CD4-positive, alpha-beta T cell (primary cell): ENCODE measurements at regions not wholly inside any gene's neighbourhood (a gene's known extent, or its start where the extent isn't known, plus 50 kb on each side); places are given as distances from the start of the nearest gene placed in this dataset.
"Not testable (repeated sequence)": the region's sequence is repeated elsewhere in the genome, so short reads cannot be mapped to it uniquely, and the experiment has no call there.

Source experiments
- ATAC-seq: fragments of 200-7000 bp; cut with Tn5 transposase; one replicate; pipeline ENCODE4 v1.10.0; 2022; ENCODE audit warnings: mild to moderate bottlenecking; ENCODE audit not compliant: poor library complexity
- CTCF ChIA-PET: fragments of 350-600 bp; sonication (Branson Sonifier 250); formaldehyde crosslinking; loops from one replicate; lab custom pipeline; 2021; ENCODE audit warnings: antibody characterized with exemption, inconsistent platforms; lab: Charles Lee
- POLR2A ChIA-PET: fragments of 350-600 bp; sonication (Branson Sonifier 250); formaldehyde crosslinking; loops from one replicate; lab custom pipeline; 2021; ENCODE audit warnings: antibody characterized with exemption, inconsistent platforms; lab: Charles Lee
- DNase-seq, 14 experiments: peaks; one replicate each; pipeline ENCODE4 v3.0.0-alpha.2; 2013 to 2020; ENCODE audit warnings: mixed read lengths in 2 of 14
- H3K27ac ChIP-seq, 2 donors: one replicate each; pipeline versions ENCODE4 v1.5.1 to v1.7.0; 2013; ENCODE audit warnings: low read length in 2 of 2, low read depth in 1 of 2, mild to moderate bottlenecking in 1 of 2
- H3K27me3 ChIP-seq, 2 experiments: 1 replicate in 1 of 2; 2 replicates in 1 of 2; pipeline versions ENCODE4 v1.6.1 to v1.7.0; 2013; ENCODE audit warnings: low read length in 2 of 2, control low read depth in 1 of 2, mild to moderate bottlenecking in 1 of 2, moderate library complexity in 1 of 2; ENCODE audit not compliant: insufficient read depth in 2 of 2, control insufficient read depth in 1 of 2
- H3K36me3 ChIP-seq: one replicate; pipeline ENCODE4 v1.6.1; 2013; ENCODE audit warnings: low read length, control low read depth; ENCODE audit not compliant: insufficient read depth
- H3K4me1 ChIP-seq: one replicate; pipeline ENCODE4 v1.6.1; 2013; ENCODE audit warnings: low read length, control low read depth; ENCODE audit not compliant: insufficient read depth
- H3K4me3 ChIP-seq: one replicate; pipeline ENCODE4 v1.5.1; 2013; ENCODE audit warnings: mild to moderate bottlenecking, low read length, moderate library complexity
- H3K9me3 ChIP-seq, 2 experiments: 1 replicate in 1 of 2; 2 replicates in 1 of 2; pipeline versions ENCODE4 v1.6.1 to v1.7.0; 2013; ENCODE audit warnings: low read length in 2 of 2, mild to moderate bottlenecking in 2 of 2, control low read depth in 1 of 2, moderate library complexity in 1 of 2; ENCODE audit not compliant: control insufficient read depth in 1 of 2, insufficient read depth in 1 of 2
- H3K27ac Mint-ChIP-seq: one replicate; pipeline ENCODE4 v1.8.0; 2020; ENCODE audit warnings: mixed read lengths
- H3K27me3 Mint-ChIP-seq: one replicate; pipeline ENCODE4 v1.8.0; 2021; ENCODE audit warnings: mixed read lengths
- H3K36me3 Mint-ChIP-seq: one replicate; pipeline ENCODE4 v1.8.0; 2021; ENCODE audit warnings: low read depth, mixed read lengths
- H3K4me1 Mint-ChIP-seq: one replicate; pipeline ENCODE4 v1.8.0; 2021; ENCODE audit warnings: low read depth, mixed read lengths
- H3K4me3 Mint-ChIP-seq: one replicate; pipeline ENCODE4 v1.8.0; 2020; ENCODE audit warnings: mild to moderate bottlenecking, mixed read lengths
- H3K9me3 Mint-ChIP-seq: one replicate; pipeline ENCODE4 v1.8.0; 2020; ENCODE audit warnings: mixed read lengths
- CTCF ChIP-seq: fragments of 200-600 bp; IDR thresholded peaks from one replicate; pipeline ENCODE4 v1.8.0; 2022; ENCODE audit warnings: antibody characterized with exemption, mild to moderate bottlenecking
- intact Hi-C, 2 experiments: fragments of 100-400 bp; cut with DNase I in 1 of 2; cut with micrococcal nuclease in 1 of 2; formaldehyde crosslinking; loops; one replicate each; pipeline versions ENCODE4 v1.15.1 to v1.9.0; 2023 to 2025; cut with DNase I, micrococcal nuclease

- intact Hi-C loops = no loop called here
- Histone ChIP-seq H3K27ac (no peak overlapping the region), H3K4me1 (no peaks in the 10 kb centered on the region), H3K9me3 (peaks cover 0 to 9% of the 10 kb centered on the region in 2 experiments), H3K36me3 (no peaks in the 10 kb centered on the region), H3K4me3 (no peak overlapping the region), H3K27me3 (no peaks in the 10 kb centered on the region)
- ATAC-seq (no peak), DNase-seq (no peak)
- POLR2A ChIA-PET = no interaction called here
- TF ChIP-seq CTCF = no peak
- no peaks in the 10 kb centered on the region for H3K27me3 Mint-ChIP-seq
- no peak overlapping the region for H3K27ac Mint-ChIP-seq
- H3K4me1 Mint-ChIP-seq = no peaks in the 10 kb centered on the region
- H3K9me3 Mint-ChIP-seq = peaks cover 6% of the 10 kb centered on the region
- H3K36me3 Mint-ChIP-seq = no peaks in the 10 kb centered on the region
- CTCF ChIA-PET = interaction anchor here (0.6 kb wide), 1 partner anchor 318 kb away, joined by 3 read pairs; no protein-coding TSS in a partner anchor
- no peak overlapping the region for H3K4me3 Mint-ChIP-seq
These were observed 577.7 kb upstream of the GALNTL6 start for GRCh38 chr4:171235521-171235920.

GRCh38 chr4:171229354-171229753, 583.9 kb upstream of the GALNTL6 start:
- H3K9me3 Mint-ChIP-seq, CTCF ChIA-PET, DNase-seq, H3K4me3 Mint-ChIP-seq, H3K27ac Mint-ChIP-seq, H3K4me1 ChIP-seq, H3K9me3 ChIP-seq, H3K27ac ChIP-seq, H3K27me3 Mint-ChIP-seq, H3K36me3 Mint-ChIP-seq, H3K27me3 ChIP-seq, POLR2A ChIA-PET, H3K4me1 Mint-ChIP-seq, H3K4me3 ChIP-seq, intact Hi-C loops, H3K36me3 ChIP-seq, ATAC-seq: not testable (repeated sequence)

GRCh38 chr4:171221181-171221580, 592.0 kb upstream of the GALNTL6 start:
- H3K27ac Mint-ChIP-seq = no peak overlapping the region
- Histone ChIP-seq H3K4me1 (no peaks in the 10 kb centered on the region), H3K27me3 (no peaks in the 10 kb centered on the region), H3K27ac (no peak overlapping the region), H3K36me3 (no peaks in the 10 kb centered on the region), H3K4me3 (no peak overlapping the region), H3K9me3 (no peaks in the 10 kb centered on the region)
- no peak for DNase-seq
- H3K4me3 Mint-ChIP-seq = no peak overlapping the region
- peaks cover 2% of the 10 kb centered on the region for H3K9me3 Mint-ChIP-seq
- H3K27me3 Mint-ChIP-seq = no peaks in the 10 kb centered on the region
- CTCF ChIA-PET = no interaction called here
- POLR2A ChIA-PET = no interaction called here
- no peak for ATAC-seq
- TF ChIP-seq CTCF = no peak
- H3K36me3 Mint-ChIP-seq = no peaks in the 10 kb centered on the region
- H3K4me1 Mint-ChIP-seq = no peaks in the 10 kb centered on the region
- intact Hi-C loops = no loop called here

GRCh38 chr4:171203425-171203824, 609.8 kb upstream of the GALNTL6 start:
- ChIA-PET POLR2A (no interaction called here), CTCF (no interaction called here)
- H3K9me3 Mint-ChIP-seq = peaks cover 6% of the 10 kb centered on the region
- Histone ChIP-seq H3K27ac (no peak overlapping the region), H3K4me1 (no peaks in the 10 kb centered on the region), H3K27me3 (no peaks in the 10 kb centered on the region), H3K36me3 (no peaks in the 10 kb centered on the region), H3K9me3 (no peaks in the 10 kb centered on the region), H3K4me3 (no peak overlapping the region)
- H3K4me3 Mint-ChIP-seq = no peak overlapping the region
- H3K4me1 Mint-ChIP-seq = no peaks in the 10 kb centered on the region
- H3K27ac Mint-ChIP-seq = no peak overlapping the region
- DNase-seq (no peak), ATAC-seq (no peak)
- intact Hi-C loops = no loop called here
- no peaks in the 10 kb centered on the region for H3K36me3 Mint-ChIP-seq
- no peak for TF ChIP-seq CTCF
- H3K27me3 Mint-ChIP-seq = no peaks in the 10 kb centered on the region
